ENCODE measurements at regions not wholly inside any gene's neighbourhood (a gene's known extent, or its start where the extent isn't known, plus 50 kb on each side); places are given as distances from the start of the nearest gene placed in this dataset.

DNA sequence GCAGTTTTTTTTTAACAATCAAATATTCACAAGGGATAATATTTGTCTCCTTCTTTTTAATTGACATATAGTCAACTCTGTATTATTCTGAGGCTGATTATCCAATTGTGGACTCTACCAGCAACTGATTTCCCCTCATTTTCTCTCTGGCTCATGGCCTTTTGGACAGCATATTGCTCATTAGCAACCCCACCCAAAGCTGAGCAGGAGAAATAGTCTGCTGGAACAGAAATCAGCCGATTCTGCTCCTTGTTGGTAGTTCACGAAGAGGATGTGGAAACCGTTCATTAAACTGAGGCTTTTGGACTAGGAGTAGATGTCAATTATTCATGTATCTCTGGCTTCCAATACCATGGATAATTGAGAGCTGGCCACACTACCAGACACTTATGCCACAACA is 428.4 kb upstream of the INTU start:
- TF ChIP-seq, protein P1, sequence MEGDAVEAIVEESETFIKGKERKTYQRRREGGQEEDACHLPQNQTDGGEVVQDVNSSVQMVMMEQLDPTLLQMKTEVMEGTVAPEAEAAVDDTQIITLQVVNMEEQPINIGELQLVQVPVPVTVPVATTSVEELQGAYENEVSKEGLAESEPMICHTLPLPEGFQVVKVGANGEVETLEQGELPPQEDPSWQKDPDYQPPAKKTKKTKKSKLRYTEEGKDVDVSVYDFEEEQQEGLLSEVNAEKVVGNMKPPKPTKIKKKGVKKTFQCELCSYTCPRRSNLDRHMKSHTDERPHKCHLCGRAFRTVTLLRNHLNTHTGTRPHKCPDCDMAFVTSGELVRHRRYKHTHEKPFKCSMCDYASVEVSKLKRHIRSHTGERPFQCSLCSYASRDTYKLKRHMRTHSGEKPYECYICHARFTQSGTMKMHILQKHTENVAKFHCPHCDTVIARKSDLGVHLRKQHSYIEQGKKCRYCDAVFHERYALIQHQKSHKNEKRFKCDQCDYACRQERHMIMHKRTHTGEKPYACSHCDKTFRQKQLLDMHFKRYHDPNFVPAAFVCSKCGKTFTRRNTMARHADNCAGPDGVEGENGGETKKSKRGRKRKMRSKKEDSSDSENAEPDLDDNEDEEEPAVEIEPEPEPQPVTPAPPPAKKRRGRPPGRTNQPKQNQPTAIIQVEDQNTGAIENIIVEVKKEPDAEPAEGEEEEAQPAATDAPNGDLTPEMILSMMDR (IDR thresholded peaks at IDR 0.05) = no peak
- TF ChIP-seq EP300 (IDR thresholded peaks at IDR 0.05) = no peak
- TF ChIP-seq POLR2A (IDR thresholded peaks at IDR 0.05) = no peak
- TF ChIP-seq POLR2AphosphoS5 (IDR thresholded peaks at IDR 0.05) = no peak

All from suprapubic skin (tissue), 4 donors.